ENCODE measurements at regions not wholly inside any gene's neighbourhood (a gene's known extent, or its start where the extent isn't known, plus 50 kb on each side); places are given as distances from the start of the nearest gene placed in this dataset.
"Not testable (repeated sequence)": the region's sequence is repeated elsewhere in the genome, so short reads cannot be mapped to it uniquely, and the experiment has no call there.

GRCh38 chr4:127327491-127327890 lies 305.3 kb upstream of the INTU start:
- no peaks in the 10 kb centered on the region for H3K27me3 ChIP-seq
- H3K4me1 ChIP-seq, result no peaks in the 10 kb centered on the region
- DNase-seq, result no peak
- no peak overlapping the region for H3K4me3 ChIP-seq (ENCODE audit: low read depth, low read length)
- no peak for TF ChIP-seq CTCF (IDR thresholded peaks at IDR 0.05; ENCODE audit: low read depth, low read length)
- H3K36me3 ChIP-seq, result no peaks in the 10 kb centered on the region
- no peaks in the 10 kb centered on the region for H3K9me3 ChIP-seq

GRCh38 chr4:127335073-127335620 lies 297.6 kb upstream of the INTU start:
- Histone ChIP-seq H3K27me3 (no peaks in the 10 kb centered on the region), H3K4me3 (ENCODE audit: low read depth, low read length) (no peak overlapping the region), H3K36me3 (no peaks in the 10 kb centered on the region), H3K9me3 (no peaks in the 10 kb centered on the region), H3K4me1 (peaks cover 1% of the 10 kb centered on the region)
- no peak for DNase-seq
- TF ChIP-seq CTCF (IDR thresholded peaks at IDR 0.05; ENCODE audit: low read depth, low read length), result no peak

- TF ChIP-seq CTCF (IDR thresholded peaks at IDR 0.05; ENCODE audit: low read depth, low read length), result no peak
Measured at GRCh38 chr4:127335732-127336131, 297.0 kb upstream of the INTU start.

GRCh38 chr4:127343123-127343522 lies 289.6 kb upstream of the INTU start:
- not testable (repeated sequence) for H3K4me1 ChIP-seq; H3K36me3 ChIP-seq; H3K9me3 ChIP-seq; H3K27me3 ChIP-seq; DNase-seq; H3K4me3 ChIP-seq (ENCODE audit: low read depth, low read length)

More at GRCh38 chr4:127335732-127336131, 297.0 kb upstream of the INTU start:
- DNase-seq, result no peak
- Histone ChIP-seq H3K9me3 (no peaks in the 10 kb centered on the region), H3K4me1 (peaks cover 4% of the 10 kb centered on the region), H3K36me3 (no peaks in the 10 kb centered on the region), H3K4me3 (ENCODE audit: low read depth, low read length) (no peak overlapping the region), H3K27me3 (no peaks in the 10 kb centered on the region)

GRCh38 chr4:127344071-127344470 lies 288.7 kb upstream of the INTU start:
- no peaks in the 10 kb centered on the region for H3K36me3 ChIP-seq
- no peak for DNase-seq
- TF ChIP-seq CTCF (IDR thresholded peaks at IDR 0.05; ENCODE audit: low read depth, low read length), result no peak
- H3K4me3 ChIP-seq (ENCODE audit: low read depth, low read length), result no peak overlapping the region
- peaks cover 4% of the 10 kb centered on the region for H3K4me1 ChIP-seq
- H3K27me3 ChIP-seq, result no peaks in the 10 kb centered on the region
- no peaks in the 10 kb centered on the region for H3K9me3 ChIP-seq

GRCh38 chr4:127347936-127348335 lies 284.8 kb upstream of the INTU start:
- Histone ChIP-seq H3K36me3 (no peaks in the 10 kb centered on the region), H3K9me3 (no peaks in the 10 kb centered on the region), H3K4me1 (no peaks in the 10 kb centered on the region), H3K4me3 (ENCODE audit: low read depth, low read length) (no peak overlapping the region), H3K27me3 (no peaks in the 10 kb centered on the region)
- no peak for DNase-seq
- TF ChIP-seq CTCF (IDR thresholded peaks at IDR 0.05; ENCODE audit: low read depth, low read length), result no peak

Measured in BE2C (cell line).